ENCODE measurements at regions not wholly inside any gene's neighbourhood (a gene's known extent, or its start where the extent isn't known, plus 50 kb on each side); places are given as distances from the start of the nearest gene placed in this dataset.

DNA sequence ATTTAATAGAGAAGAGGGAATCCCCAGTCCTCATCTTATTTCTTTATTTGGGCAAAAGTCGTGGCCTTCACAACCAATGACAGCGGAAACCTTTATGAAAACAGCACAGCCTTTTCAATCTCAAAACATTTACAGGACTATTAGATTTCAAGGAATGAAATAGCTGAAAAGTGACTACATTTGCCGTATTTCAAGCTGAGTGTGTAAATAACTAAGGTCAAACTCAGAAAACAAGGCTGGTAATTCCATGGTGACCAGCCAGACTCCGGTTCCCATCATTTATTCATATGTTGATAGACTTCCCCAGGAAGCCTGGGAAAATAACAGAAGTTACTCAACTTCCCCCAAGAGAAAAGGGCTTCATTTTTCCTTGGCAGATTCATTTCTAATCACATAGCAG is 457.3 kb upstream of the NFE2L3 start:
- TF ChIP-seq CTCF (IDR thresholded peaks at IDR 0.05; ENCODE audit: borderline replicate concordance, extremely low read depth, low read length, poor library complexity, severe bottlenecking), result no peak
- TF ChIP-seq EZH2 (IDR thresholded peaks at IDR 0.05; ENCODE audit: borderline replicate concordance, low read depth, low read length, severe bottlenecking), result no peak
